Left lung (tissue), 4 donors: ENCODE measurements at regions not wholly inside any gene's neighbourhood (a gene's known extent, or its start where the extent isn't known, plus 50 kb on each side); places are given as distances from the start of the nearest gene placed in this dataset.

Experiments
- ATAC-seq: fragments of 200-7000 bp; cut with Tn5 transposase; one replicate; pipeline ENCODE4 v1.9.1; 2020; ENCODE audit warnings: moderate library complexity
- DNase-seq, 4 donors: peaks; one replicate each; pipeline ENCODE4 v3.0.0-alpha.2; 2013 to 2020
- H3K27ac ChIP-seq, 2 donors: fragments of 200-600 bp; sonication (generic) in 1 of 2; one replicate each; pipeline versions ENCODE4 v1.5.0 to v1.8.0; 2020 to 2021
- H3K27me3 ChIP-seq, 2 donors: fragments of 200-600 bp; sonication (generic) in 1 of 2; one replicate each; pipeline versions ENCODE4 v1.5.0 to v1.8.0; 2020 to 2021
- H3K36me3 ChIP-seq, 2 donors: fragments of 200-600 bp; sonication (generic) in 1 of 2; one replicate each; pipeline versions ENCODE4 v1.5.0 to v1.8.0; 2020 to 2021
- H3K4me1 ChIP-seq, 2 donors: fragments of 200-600 bp; one replicate each; pipeline ENCODE4 v1.8.0; 2021
- H3K4me3 ChIP-seq, 2 donors: fragments of 200-600 bp; sonication (generic) in 1 of 2; one replicate each; pipeline versions ENCODE4 v1.5.0 to v1.8.0; 2020 to 2021; ENCODE audit warnings: mild to moderate bottlenecking in 1 of 2
- H3K9me3 ChIP-seq, 2 donors: fragments of 200-600 bp; sonication (generic) in 1 of 2; one replicate each; pipeline versions ENCODE4 v1.5.0 to v1.8.0; 2020 to 2021
- CTCF ChIP-seq, 2 donors: fragments of 200-600 bp; sonication (generic) in 1 of 2; IDR thresholded peaks; one replicate each; pipeline versions ENCODE4 v1.5.0 to v1.8.0; 2021; ENCODE audit warnings: antibody characterized with exemption in 2 of 2
- intact Hi-C, 2 donors: fragments of 100-400 bp; cut with DNase I; formaldehyde crosslinking; loops; one replicate each; pipeline versions ENCODE4 v1.11.2 to v1.14.2; 2022
- donor health status: DM: no; HTN: yes; CAD: no.
- donor health status: DM: no; HTN: no; CAD: no.

GRCh38 chr13:22226086-22226485 lies 555.2 kb downstream of the FGF9 start:
- Histone ChIP-seq H3K4me1 (no peaks in the 10 kb centered on the region), H3K4me3 (no peak overlapping the region), H3K27ac (no peak overlapping the region), H3K27me3 (no peaks in the 10 kb centered on the region), H3K36me3 (no peaks in the 10 kb centered on the region), H3K9me3 (no peaks in the 10 kb centered on the region)
- intact Hi-C loops, result no loop called here
- TF ChIP-seq CTCF (IDR thresholded peaks at IDR 0.05), result no peak
- ATAC-seq, result no peak
- DNase-seq, result no peak

GRCh38 chr13:22227895-22228294 lies 557.0 kb downstream of the FGF9 start:
- DNase-seq (no peak), ATAC-seq (no peak)
- Histone ChIP-seq H3K4me3 (no peak overlapping the region), H3K4me1 (no peaks in the 10 kb centered on the region), H3K9me3 (no peaks in the 10 kb centered on the region), H3K36me3 (no peaks in the 10 kb centered on the region), H3K27ac (no peak overlapping the region), H3K27me3 (no peaks in the 10 kb centered on the region)
- no peak for TF ChIP-seq CTCF (IDR thresholded peaks at IDR 0.05)
- intact Hi-C loops, result no loop called here

- no peaks in the 10 kb centered on the region for H3K9me3 ChIP-seq
- TF ChIP-seq CTCF (IDR thresholded peaks at IDR 0.05), result no peak
- DNase-seq (no peak), ATAC-seq (no peak)
- H3K27me3 ChIP-seq, result no peaks in the 10 kb centered on the region
- no peaks in the 10 kb centered on the region for H3K4me1 ChIP-seq
- H3K27ac ChIP-seq, result no peak overlapping the region
- no peaks in the 10 kb centered on the region for H3K36me3 ChIP-seq
- H3K4me3 ChIP-seq, result no peak overlapping the region
- intact Hi-C loops, result no loop called here
Measured at GRCh38 chr13:22229916-22230315, 559.0 kb downstream of the FGF9 start.

GRCh38 chr13:22232186-22232585 lies 561.3 kb downstream of the FGF9 start:
- H3K9me3 ChIP-seq, result no peaks in the 10 kb centered on the region
- H3K4me1 ChIP-seq, result no peaks in the 10 kb centered on the region
- H3K4me3 ChIP-seq, result no peak overlapping the region
- H3K27ac ChIP-seq, result no peak overlapping the region
- H3K36me3 ChIP-seq, result no peaks in the 10 kb centered on the region
- intact Hi-C loops, result no loop called here
- H3K27me3 ChIP-seq, result no peaks in the 10 kb centered on the region
- ATAC-seq (no peak), DNase-seq (no peak)
- TF ChIP-seq CTCF (IDR thresholded peaks at IDR 0.05), result no peak

- ATAC-seq (no peak), DNase-seq (no peak)
- H3K27ac ChIP-seq, result no peak overlapping the region
- H3K9me3 ChIP-seq, result no peaks in the 10 kb centered on the region
- no peak overlapping the region for H3K4me3 ChIP-seq
- TF ChIP-seq CTCF (IDR thresholded peaks at IDR 0.05), result no peak
- intact Hi-C loops, result no loop called here
- H3K36me3 ChIP-seq, result no peaks in the 10 kb centered on the region
- H3K4me1 ChIP-seq, result no peaks in the 10 kb centered on the region
- H3K27me3 ChIP-seq, result no peaks in the 10 kb centered on the region
Measured at GRCh38 chr13:22235285-22235949, 564.5 kb downstream of the FGF9 start.
